NB4 (cell line): ENCODE measurements at regions not wholly inside any gene's neighbourhood (a gene's known extent, or its start where the extent isn't known, plus 50 kb on each side); places are given as distances from the start of the nearest gene placed in this dataset.

Experiments
- DNase-seq: peaks from one replicate; pipeline ENCODE4 v3.0.0; 2010; ENCODE audit warnings: low read depth
- H3K4me3 ChIP-seq: one replicate; pipeline ENCODE4 v1.5.1; 2011; ENCODE audit warnings: mild to moderate bottlenecking, low read depth, low read length, moderate library complexity
- CTCF ChIP-seq: IDR thresholded peaks from one replicate; pipeline ENCODE4 v1.5.1; 2012; ENCODE audit warnings: low read depth, low read length
- MAX ChIP-seq: IDR thresholded peaks from 2 replicates; pipeline ENCODE4 v1.6.1; 2011; ENCODE audit warnings: low read depth, low read length
- MYC ChIP-seq: IDR thresholded peaks from 2 replicates; pipeline ENCODE4 v1.6.1; 2011; ENCODE audit warnings: low read depth, low read length
- POLR2A ChIP-seq: IDR thresholded peaks from 2 replicates; pipeline ENCODE4 v1.6.1; 2011; ENCODE audit warnings: mild to moderate bottlenecking; ENCODE audit not compliant: insufficient read length; ENCODE audit errors: extremely low read depth

- no peak overlapping the region for H3K4me3 ChIP-seq
- TF ChIP-seq MYC: no peak
- no peak for TF ChIP-seq POLR2A
- no peak for TF ChIP-seq CTCF
- no peak for TF ChIP-seq MAX
- DNase-seq: no peak
Measured at GRCh38 chr7:73972614-73973013, 55.4 kb upstream of the ELN start.

- no peak for DNase-seq
- no peak overlapping the region for H3K4me3 ChIP-seq
- no peak for TF ChIP-seq MYC
- TF ChIP-seq MAX: no peak
- TF ChIP-seq POLR2A: no peak
- no peak for TF ChIP-seq CTCF
Measured at GRCh38 chr7:73973091-73973490, 54.9 kb upstream of the ELN start.

- TF ChIP-seq POLR2A (no peak), CTCF (no peak), MAX (no peak), MYC (no peak)
- no peak overlapping the region for H3K4me3 ChIP-seq
- no peak for DNase-seq
Measured at GRCh38 chr7:73974101-73974947, 53.6 kb upstream of the ELN start.

- DNase-seq: no peak
Measured at GRCh38 chr7:73974948-73975926, 52.7 kb upstream of the ELN start.

More at GRCh38 chr7:73974948-73975926, 52.7 kb upstream of the ELN start:
- TF ChIP-seq MAX (no peak), MYC (no peak), POLR2A (no peak), CTCF (no peak)
- no peak overlapping the region for H3K4me3 ChIP-seq
